Activated CD4-positive, alpha-beta memory T cell treated with anti-CD3 and anti-CD28 coated beads for 36 hours (primary cell): ENCODE measurements at regions not wholly inside any gene's neighbourhood (a gene's known extent, or its start where the extent isn't known, plus 50 kb on each side); places are given as distances from the start of the nearest gene placed in this dataset.
"Not testable (repeated sequence)": the region's sequence is repeated elsewhere in the genome, so short reads cannot be mapped to it uniquely, and the experiment has no call there.

Experiments
- CTCF ChIA-PET: fragments of 350-600 bp; sonication (Branson Sonifier 250); formaldehyde crosslinking; loops from one replicate; lab custom pipeline; 2021; ENCODE audit warnings: antibody characterized with exemption, inconsistent platforms; lab: Charles Lee
- POLR2A ChIA-PET: fragments of 350-600 bp; sonication (Branson Sonifier 250); formaldehyde crosslinking; loops from one replicate; lab custom pipeline; 2021; ENCODE audit warnings: antibody characterized with exemption; lab: Charles Lee
- DNase-seq: peaks from one replicate; pipeline ENCODE4 v3.0.0-alpha.2; 2020
- H3K27ac Mint-ChIP-seq: one replicate; pipeline ENCODE4 v1.8.0; 2021; ENCODE audit warnings: mixed read lengths
- H3K27me3 Mint-ChIP-seq: one replicate; pipeline ENCODE4 v1.8.0; 2021; ENCODE audit warnings: mixed read lengths
- H3K36me3 Mint-ChIP-seq: one replicate; pipeline ENCODE4 v1.8.0; 2021; ENCODE audit warnings: mixed read lengths
- H3K4me1 Mint-ChIP-seq: one replicate; pipeline ENCODE4 v1.8.0; 2021; ENCODE audit warnings: low read depth, mixed read lengths
- H3K4me3 Mint-ChIP-seq: one replicate; pipeline ENCODE4 v1.8.0; 2021; ENCODE audit warnings: mild to moderate bottlenecking, mixed read lengths
- H3K9me3 Mint-ChIP-seq: one replicate; pipeline ENCODE4 v1.8.0; 2021; ENCODE audit warnings: mixed read lengths
- intact Hi-C: fragments of 100-400 bp; cut with micrococcal nuclease; formaldehyde crosslinking; loops from one replicate; pipeline ENCODE4 v1.15.1; 2023

- Mint-ChIP-seq H3K27me3 (no peaks in the 10 kb centered on the region), H3K27ac (no peak overlapping the region), H3K4me1 (no peaks in the 10 kb centered on the region), H3K9me3 (peaks cover 13% of the 10 kb centered on the region), H3K36me3 (no peaks in the 10 kb centered on the region), H3K4me3 (no peak overlapping the region)
- no peak for DNase-seq
- intact Hi-C loops, result no loop called here
- ChIA-PET CTCF (no interaction called here), POLR2A (no interaction called here)
These were observed 291.1 kb downstream of the TRIML1 start for GRCh38 chr4:188430384-188430783.

DNA sequence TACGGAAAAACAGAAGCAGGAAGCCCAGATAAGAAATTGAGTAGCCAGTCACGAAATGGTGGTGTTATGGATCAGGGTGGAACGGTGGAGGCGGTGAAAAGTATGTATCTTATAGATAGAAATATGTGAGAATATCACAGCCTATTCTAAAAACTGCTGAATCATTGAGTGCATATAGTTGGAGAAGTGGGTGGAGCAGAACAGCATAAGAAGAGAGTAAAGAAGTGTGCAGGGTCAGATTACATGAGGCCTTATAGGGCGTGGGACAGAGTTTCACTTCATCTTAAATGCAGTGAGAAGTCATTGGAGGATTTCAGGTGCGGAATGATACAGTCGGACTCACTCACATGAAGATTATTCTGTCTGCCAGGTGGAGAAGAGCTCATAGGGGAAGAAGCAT lies 293.1 kb downstream of the TRIML1 start:
- Mint-ChIP-seq H3K9me3 (peaks cover 11% of the 10 kb centered on the region), H3K4me3 (no peak overlapping the region), H3K27me3 (no peaks in the 10 kb centered on the region), H3K27ac (no peak overlapping the region), H3K4me1 (no peaks in the 10 kb centered on the region), H3K36me3 (no peaks in the 10 kb centered on the region)
- ChIA-PET POLR2A (no interaction called here), CTCF (no interaction called here)
- intact Hi-C loops, result no loop called here
- DNase-seq, result no peak

- H3K27me3 Mint-ChIP-seq, result no peaks in the 10 kb centered on the region
- H3K27ac Mint-ChIP-seq, result no peak overlapping the region
- CTCF ChIA-PET, result no interaction called here
- POLR2A ChIA-PET, result no interaction called here
- H3K4me3 Mint-ChIP-seq, result no peak overlapping the region
- no peak for DNase-seq
- intact Hi-C loops, result no loop called here
- no peaks in the 10 kb centered on the region for H3K36me3 Mint-ChIP-seq
- H3K9me3 Mint-ChIP-seq, result peaks cover 14% of the 10 kb centered on the region
- H3K4me1 Mint-ChIP-seq, result no peaks in the 10 kb centered on the region
These were observed 294.6 kb downstream of the TRIML1 start for GRCh38 chr4:188433741-188434315.

GRCh38 chr4:188434643-188435042 lies 295.4 kb downstream of the TRIML1 start:
- Mint-ChIP-seq H3K4me1 (no peaks in the 10 kb centered on the region), H3K9me3 (peaks cover 14% of the 10 kb centered on the region), H3K4me3 (no peak overlapping the region), H3K27ac (no peak overlapping the region), H3K27me3 (no peaks in the 10 kb centered on the region), H3K36me3 (no peaks in the 10 kb centered on the region)
- no peak for DNase-seq
- ChIA-PET POLR2A (no interaction called here), CTCF (no interaction called here)
- intact Hi-C loops, result no loop called here

GRCh38 chr4:188435381-188435780 lies 296.1 kb downstream of the TRIML1 start:
- H3K4me1 Mint-ChIP-seq, result no peaks in the 10 kb centered on the region
- no peaks in the 10 kb centered on the region for H3K36me3 Mint-ChIP-seq

DNA sequence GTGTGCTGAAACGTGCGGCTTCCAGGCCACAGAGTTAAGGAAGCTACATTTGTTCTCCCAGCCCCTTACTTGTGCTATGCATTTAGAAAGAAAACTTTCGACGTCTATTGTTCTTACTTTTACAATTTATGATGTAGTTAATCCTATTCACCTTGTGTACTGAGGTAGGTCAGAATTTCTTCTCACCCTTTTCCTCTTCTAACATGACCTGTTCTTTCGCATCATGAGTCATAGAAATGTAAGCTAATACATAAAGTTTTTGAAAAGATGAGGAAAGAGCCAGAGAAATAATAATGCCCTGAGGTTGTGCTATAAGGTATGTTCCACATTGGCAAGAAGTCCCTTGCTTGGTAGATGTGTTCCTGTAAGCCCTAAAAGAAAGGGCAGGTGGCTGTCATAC lies 298.3 kb downstream of the TRIML1 start:
- POLR2A ChIA-PET, result no interaction called here
- H3K27ac Mint-ChIP-seq, result no peak overlapping the region
- peaks cover 14% of the 10 kb centered on the region for H3K9me3 Mint-ChIP-seq
- H3K4me3 Mint-ChIP-seq, result no peak overlapping the region
- H3K4me1 Mint-ChIP-seq, result no peaks in the 10 kb centered on the region
- no peaks in the 10 kb centered on the region for H3K36me3 Mint-ChIP-seq
- CTCF ChIA-PET, result no interaction called here
- intact Hi-C loops, result no loop called here
- no peaks in the 10 kb centered on the region for H3K27me3 Mint-ChIP-seq
- DNase-seq, result no peak

More at GRCh38 chr4:188435381-188435780, 296.1 kb downstream of the TRIML1 start:
- H3K4me3 Mint-ChIP-seq, result no peak overlapping the region
- H3K27me3 Mint-ChIP-seq, result no peaks in the 10 kb centered on the region
- POLR2A ChIA-PET, result no interaction called here
- peaks cover 14% of the 10 kb centered on the region for H3K9me3 Mint-ChIP-seq
- DNase-seq, result no peak
- no peak overlapping the region for H3K27ac Mint-ChIP-seq
- CTCF ChIA-PET, result no interaction called here
- intact Hi-C loops, result no loop called here

DNA sequence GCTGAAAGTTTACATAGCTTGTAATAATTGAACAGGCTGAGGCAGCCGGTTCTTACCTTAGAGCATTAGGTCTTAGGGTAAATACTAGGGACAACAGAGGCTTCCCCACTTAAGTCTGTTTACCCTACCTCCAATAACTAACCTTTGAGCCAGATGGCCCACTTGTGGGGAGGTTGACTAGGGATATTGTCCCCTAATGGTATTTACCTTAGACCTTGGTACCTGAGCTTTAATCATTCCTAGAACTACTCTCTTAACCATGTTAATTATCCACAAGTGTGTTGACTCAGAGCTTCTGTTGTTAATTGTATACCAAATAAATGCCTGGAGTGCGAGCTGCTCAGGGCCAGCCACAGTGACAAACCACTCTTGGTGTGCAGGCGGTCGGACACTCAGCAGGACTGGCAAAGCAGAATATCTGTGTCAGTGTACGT lies 299.2 kb downstream of the TRIML1 start:
- DNase-seq, intact Hi-C loops, POLR2A ChIA-PET, H3K27me3 Mint-ChIP-seq, H3K4me3 Mint-ChIP-seq, H3K4me1 Mint-ChIP-seq, H3K27ac Mint-ChIP-seq, CTCF ChIA-PET, H3K36me3 Mint-ChIP-seq: not testable (repeated sequence)
- peaks cover 12% of the 10 kb centered on the region for H3K9me3 Mint-ChIP-seq

DNA sequence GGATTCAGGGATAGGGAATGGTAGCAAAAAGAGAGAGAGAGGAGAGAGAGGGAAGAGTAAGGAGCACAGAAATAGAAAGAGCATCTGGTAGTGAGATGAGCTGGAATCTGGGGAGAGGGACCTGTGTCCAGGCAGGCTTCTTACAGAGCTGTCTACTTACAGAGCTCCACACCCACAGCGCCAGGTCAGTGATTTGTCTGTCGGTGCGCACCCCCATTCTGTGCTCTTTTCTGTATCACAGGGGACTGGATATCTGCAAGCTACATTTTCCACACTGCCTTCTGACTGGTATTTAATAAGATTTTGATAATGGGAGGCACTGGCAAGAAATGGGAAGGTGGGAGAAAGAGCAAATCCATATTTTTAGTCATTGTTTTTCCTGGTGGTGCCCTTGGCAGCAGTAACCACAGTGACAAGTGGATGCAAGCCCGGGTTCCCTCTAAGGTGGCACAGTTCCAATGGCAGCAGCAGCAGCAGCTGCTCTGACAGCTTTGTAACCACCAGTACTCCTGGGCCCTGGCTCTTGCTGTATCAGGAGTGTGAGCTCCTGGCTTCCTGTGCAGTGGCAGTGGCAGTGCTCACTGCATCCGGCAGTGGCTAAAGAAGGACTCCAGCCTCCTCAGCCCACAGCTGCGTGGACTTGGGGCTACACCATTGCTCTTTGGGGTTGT lies 300.5 kb downstream of the TRIML1 start:
- H3K4me3 Mint-ChIP-seq, result no peak overlapping the region
- H3K27me3 Mint-ChIP-seq, result no peaks in the 10 kb centered on the region
- DNase-seq, result no peak
- ChIA-PET POLR2A (no interaction called here), CTCF (no interaction called here)
- no peaks in the 10 kb centered on the region for H3K36me3 Mint-ChIP-seq
- intact Hi-C loops, result no loop called here
- H3K4me1 Mint-ChIP-seq, result no peaks in the 10 kb centered on the region
- H3K9me3 Mint-ChIP-seq, result peaks cover 9% of the 10 kb centered on the region
- no peak overlapping the region for H3K27ac Mint-ChIP-seq

- intact Hi-C loops, result no loop called here
- ChIA-PET POLR2A (no interaction called here), CTCF (no interaction called here)
- Mint-ChIP-seq H3K9me3 (peaks cover 5% of the 10 kb centered on the region), H3K4me3 (no peak overlapping the region), H3K36me3 (no peaks in the 10 kb centered on the region), H3K4me1 (no peaks in the 10 kb centered on the region), H3K27me3 (no peaks in the 10 kb centered on the region), H3K27ac (no peak overlapping the region)
- DNase-seq, result no peak
These were observed 305.3 kb downstream of the TRIML1 start for GRCh38 chr4:188444500-188444899.

DNA sequence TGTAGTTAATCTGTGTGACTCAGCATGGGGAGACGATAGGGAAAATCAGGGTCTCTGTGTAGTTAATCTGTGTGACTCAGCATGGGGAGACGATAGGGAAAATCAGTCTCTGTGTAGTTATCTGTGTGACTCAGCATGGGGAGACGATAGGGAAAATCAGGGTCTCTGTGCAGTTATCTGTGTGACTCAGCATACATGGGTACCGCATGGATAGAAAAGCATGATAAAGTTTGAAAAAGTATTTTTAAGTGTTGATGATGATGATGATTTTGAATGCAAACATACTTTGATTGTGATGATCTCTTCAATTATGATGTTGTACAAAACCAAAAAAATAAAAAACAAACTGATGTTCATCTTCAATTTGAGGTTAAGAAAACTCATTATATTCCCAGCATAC lies 309.8 kb downstream of the TRIML1 start:
- H3K27me3 Mint-ChIP-seq, CTCF ChIA-PET, intact Hi-C loops: not testable (repeated sequence)

DNA sequence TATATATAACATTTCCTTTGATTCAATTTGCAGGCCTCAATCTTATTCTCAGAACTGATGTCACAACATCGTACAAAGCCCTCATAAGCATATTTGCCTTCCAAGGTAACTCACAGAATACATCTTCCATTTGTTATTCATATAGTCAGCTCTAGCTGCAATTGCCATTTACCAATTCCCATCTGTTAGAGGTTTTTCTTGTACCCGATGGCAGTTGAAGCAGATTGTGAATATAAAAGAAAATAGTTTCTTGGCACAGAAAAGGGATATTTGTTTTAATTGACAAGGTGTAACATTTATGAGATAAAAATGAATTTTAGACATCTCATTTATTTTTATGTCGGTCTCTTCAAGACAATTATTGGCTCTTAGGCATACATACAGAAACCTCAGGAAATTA lies 311.3 kb downstream of the TRIML1 start:
- no peaks in the 10 kb centered on the region for H3K27me3 Mint-ChIP-seq
- CTCF ChIA-PET, result no interaction called here
- peaks cover 7% of the 10 kb centered on the region for H3K9me3 Mint-ChIP-seq
- no peak for DNase-seq
- H3K27ac Mint-ChIP-seq, result no peak overlapping the region
- H3K36me3 Mint-ChIP-seq, result no peaks in the 10 kb centered on the region
- POLR2A ChIA-PET, result no interaction called here
- no peak overlapping the region for H3K4me3 Mint-ChIP-seq
- intact Hi-C loops, result no loop called here
- no peaks in the 10 kb centered on the region for H3K4me1 Mint-ChIP-seq

More for the DNA sequence above, 309.8 kb downstream of the TRIML1 start:
- H3K4me3 Mint-ChIP-seq, DNase-seq, POLR2A ChIA-PET, H3K27ac Mint-ChIP-seq, H3K9me3 Mint-ChIP-seq, H3K4me1 Mint-ChIP-seq, H3K36me3 Mint-ChIP-seq: not testable (repeated sequence)

GRCh38 chr4:188452097-188452496 lies 312.9 kb downstream of the TRIML1 start:
- Mint-ChIP-seq H3K27ac (no peak overlapping the region), H3K4me1 (no peaks in the 10 kb centered on the region), H3K36me3 (no peaks in the 10 kb centered on the region), H3K4me3 (no peak overlapping the region), H3K9me3 (peaks cover 8% of the 10 kb centered on the region), H3K27me3 (no peaks in the 10 kb centered on the region)
- intact Hi-C loops, result no loop called here
- no peak for DNase-seq
- ChIA-PET POLR2A (no interaction called here), CTCF (no interaction called here)

DNA sequence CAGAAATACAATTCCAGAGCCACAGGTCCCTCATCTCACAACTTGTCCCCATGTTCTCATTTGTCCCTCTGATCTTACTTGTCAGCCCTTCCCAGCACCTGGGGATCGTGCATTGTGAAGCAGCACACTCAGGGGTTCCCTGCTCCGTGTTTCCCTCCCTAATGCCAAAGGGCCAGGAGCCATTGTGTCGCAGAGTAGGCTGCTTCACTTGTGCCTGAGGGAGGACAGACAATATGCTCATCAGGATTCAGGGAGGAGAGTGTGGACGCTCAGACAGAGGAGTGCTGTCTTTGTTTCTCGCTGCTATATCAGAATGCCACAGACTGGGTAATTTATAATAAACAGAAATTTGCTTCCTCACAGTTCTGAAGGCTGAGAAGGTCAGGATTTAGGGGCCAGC lies 315.3 kb downstream of the TRIML1 start:
- intact Hi-C loops, result no loop called here
- no peak for DNase-seq
- Mint-ChIP-seq H3K27me3 (no peaks in the 10 kb centered on the region), H3K36me3 (no peaks in the 10 kb centered on the region), H3K27ac (no peak overlapping the region), H3K4me1 (no peaks in the 10 kb centered on the region), H3K4me3 (no peak overlapping the region), H3K9me3 (peaks cover 14% of the 10 kb centered on the region)
- POLR2A ChIA-PET, result no interaction called here
- CTCF ChIA-PET, result no interaction called here
